ENCODE measurements at regions not wholly inside any gene's neighbourhood (a gene's known extent, or its start where the extent isn't known, plus 50 kb on each side); places are given as distances from the start of the nearest gene placed in this dataset.

DNA sequence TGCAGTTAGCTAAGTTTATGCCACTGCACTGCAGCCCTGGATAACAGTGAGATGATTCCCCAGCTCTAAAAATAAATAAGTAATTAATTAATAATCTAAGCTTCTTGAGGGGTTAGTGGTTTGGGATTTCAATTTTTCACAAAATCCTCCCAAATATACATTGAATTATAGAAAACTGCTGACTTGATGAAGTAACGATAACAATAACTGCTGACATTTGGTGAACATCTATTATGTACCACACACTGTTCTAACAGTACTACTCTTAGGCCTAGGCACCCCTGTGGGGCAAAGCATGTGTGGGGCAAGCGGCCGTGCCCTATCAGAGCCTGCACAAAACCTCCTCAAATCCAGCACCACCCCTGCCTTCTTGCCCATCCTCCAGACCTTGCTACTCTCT lies 245.8 kb upstream of the EPHA4 start:
- no peak for DNase-seq
- no TSS peak for BruUV-seq (replicated peaks)
- TF ChIP-seq, protein P1, sequence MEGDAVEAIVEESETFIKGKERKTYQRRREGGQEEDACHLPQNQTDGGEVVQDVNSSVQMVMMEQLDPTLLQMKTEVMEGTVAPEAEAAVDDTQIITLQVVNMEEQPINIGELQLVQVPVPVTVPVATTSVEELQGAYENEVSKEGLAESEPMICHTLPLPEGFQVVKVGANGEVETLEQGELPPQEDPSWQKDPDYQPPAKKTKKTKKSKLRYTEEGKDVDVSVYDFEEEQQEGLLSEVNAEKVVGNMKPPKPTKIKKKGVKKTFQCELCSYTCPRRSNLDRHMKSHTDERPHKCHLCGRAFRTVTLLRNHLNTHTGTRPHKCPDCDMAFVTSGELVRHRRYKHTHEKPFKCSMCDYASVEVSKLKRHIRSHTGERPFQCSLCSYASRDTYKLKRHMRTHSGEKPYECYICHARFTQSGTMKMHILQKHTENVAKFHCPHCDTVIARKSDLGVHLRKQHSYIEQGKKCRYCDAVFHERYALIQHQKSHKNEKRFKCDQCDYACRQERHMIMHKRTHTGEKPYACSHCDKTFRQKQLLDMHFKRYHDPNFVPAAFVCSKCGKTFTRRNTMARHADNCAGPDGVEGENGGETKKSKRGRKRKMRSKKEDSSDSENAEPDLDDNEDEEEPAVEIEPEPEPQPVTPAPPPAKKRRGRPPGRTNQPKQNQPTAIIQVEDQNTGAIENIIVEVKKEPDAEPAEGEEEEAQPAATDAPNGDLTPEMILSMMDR (IDR thresholded peaks at IDR 0.05; ENCODE audit: unreplicated experiment), result no peak
- CTCF ChIA-PET, result no interaction called here
- intact Hi-C loops (cut with micrococcal nuclease; ENCODE audit: unreplicated experiment), result no loop called here
- Mint-ChIP-seq H3K4me1 (ENCODE audit: low read depth, unreplicated experiment) (peaks cover 21% of the 10 kb centered on the region), H3K27ac (ENCODE audit: unreplicated experiment) (no peak overlapping the region), H3K4me3 (ENCODE audit: low read depth, unreplicated experiment) (no peak overlapping the region), H3K36me3 (ENCODE audit: insufficient read depth, unreplicated experiment) (no peaks in the 10 kb centered on the region), H3K27me3 (ENCODE audit: unreplicated experiment) (no peaks in the 10 kb centered on the region), H3K9me3 (ENCODE audit: low read depth, unreplicated experiment) (peaks cover 2% of the 10 kb centered on the region)

DNA sequence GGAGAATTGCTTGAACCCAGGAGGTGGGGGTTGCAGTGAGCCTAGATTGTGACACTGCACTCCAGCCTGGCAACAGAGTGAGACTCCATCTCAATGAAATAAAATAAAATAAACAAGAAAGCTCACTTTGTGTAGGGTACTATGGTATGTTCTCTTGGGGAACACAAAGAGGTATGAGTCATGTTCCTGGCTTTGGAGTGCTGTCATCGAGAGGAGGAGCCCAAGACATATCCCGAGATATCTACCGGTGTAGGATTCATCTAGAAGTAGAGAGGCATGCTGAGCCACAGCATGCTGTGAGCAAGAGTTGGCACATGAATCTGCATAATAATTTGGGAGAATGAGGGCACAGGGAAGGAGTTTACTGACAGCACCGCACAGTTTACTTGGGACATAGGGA lies 244.9 kb upstream of the EPHA4 start:
- TF ChIP-seq, protein P1 (IDR thresholded peaks at IDR 0.05; ENCODE audit: unreplicated experiment), result no peak
- BruUV-seq (replicated peaks), result no TSS peak
- Mint-ChIP-seq H3K27ac (ENCODE audit: unreplicated experiment) (no peak overlapping the region), H3K4me3 (ENCODE audit: low read depth, unreplicated experiment) (no peak overlapping the region), H3K36me3 (ENCODE audit: insufficient read depth, unreplicated experiment) (no peaks in the 10 kb centered on the region), H3K9me3 (ENCODE audit: low read depth, unreplicated experiment) (peaks cover 2% of the 10 kb centered on the region), H3K27me3 (ENCODE audit: unreplicated experiment) (no peaks in the 10 kb centered on the region), H3K4me1 (ENCODE audit: low read depth, unreplicated experiment) (peaks cover 21% of the 10 kb centered on the region)
- intact Hi-C loops (cut with micrococcal nuclease; ENCODE audit: unreplicated experiment), result no loop called here
- DNase-seq, result no peak
- CTCF ChIA-PET, result no interaction called here

DNA sequence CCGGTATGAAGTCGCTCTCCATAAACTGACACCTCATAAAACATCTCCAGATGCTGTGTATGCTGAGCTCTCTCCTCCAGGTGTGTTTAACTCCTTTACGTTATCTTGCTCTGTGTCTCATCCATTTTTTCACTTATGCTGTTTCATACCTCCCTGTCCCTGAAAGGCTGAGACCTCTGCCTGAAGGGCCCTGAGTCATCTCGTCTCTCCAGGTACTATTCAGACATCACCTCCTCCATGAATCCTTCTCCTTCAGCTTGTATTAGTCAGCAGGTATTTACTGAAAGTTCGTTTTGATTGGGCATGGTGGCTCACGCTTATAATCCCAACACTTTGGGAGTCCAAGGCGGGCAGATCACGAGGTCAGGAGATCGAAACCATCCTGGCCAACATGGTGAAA lies 244.5 kb upstream of the EPHA4 start:
- H3K36me3 Mint-ChIP-seq (ENCODE audit: insufficient read depth, unreplicated experiment), result no peaks in the 10 kb centered on the region
- no peak overlapping the region for H3K27ac Mint-ChIP-seq (ENCODE audit: unreplicated experiment)
- BruUV-seq (replicated peaks), result no TSS peak
- H3K27me3 Mint-ChIP-seq (ENCODE audit: unreplicated experiment), result no peaks in the 10 kb centered on the region
- peaks cover 21% of the 10 kb centered on the region for H3K4me1 Mint-ChIP-seq (ENCODE audit: low read depth, unreplicated experiment)
- intact Hi-C loops (cut with micrococcal nuclease; ENCODE audit: unreplicated experiment), result no loop called here
- H3K9me3 Mint-ChIP-seq (ENCODE audit: low read depth, unreplicated experiment), result peaks cover 2% of the 10 kb centered on the region
- CTCF ChIA-PET, result no interaction called here
- no peak for DNase-seq
- H3K4me3 Mint-ChIP-seq (ENCODE audit: low read depth, unreplicated experiment), result no peak overlapping the region
- TF ChIP-seq, protein P1 (IDR thresholded peaks at IDR 0.05; ENCODE audit: unreplicated experiment), result no peak

DNA sequence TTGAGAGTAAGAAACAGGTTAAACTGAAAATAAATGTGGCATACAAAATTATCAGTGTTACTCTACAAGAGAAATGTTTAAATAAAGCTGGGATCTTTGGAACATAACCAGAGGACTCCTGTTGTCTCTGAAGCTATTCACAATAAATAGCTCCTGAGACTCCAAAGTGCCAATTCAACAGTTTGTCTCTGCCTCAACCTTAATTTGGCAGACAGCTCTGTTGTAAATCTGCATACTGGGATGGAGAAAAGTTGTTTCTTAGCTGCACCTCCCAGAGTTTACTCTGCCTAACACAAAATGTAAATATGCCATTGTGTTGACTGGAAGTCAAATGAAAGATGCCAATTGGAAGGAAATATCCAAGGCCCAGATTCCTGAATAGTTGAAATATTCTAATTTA lies 238.5 kb upstream of the EPHA4 start:
- no peak overlapping the region for H3K4me3 Mint-ChIP-seq (ENCODE audit: low read depth, unreplicated experiment)
- DNase-seq, result no peak
- no peaks in the 10 kb centered on the region for H3K27me3 Mint-ChIP-seq (ENCODE audit: unreplicated experiment)
- H3K4me1 Mint-ChIP-seq (ENCODE audit: low read depth, unreplicated experiment), result peaks cover 11% of the 10 kb centered on the region
- H3K36me3 Mint-ChIP-seq (ENCODE audit: insufficient read depth, unreplicated experiment), result no peaks in the 10 kb centered on the region
- CTCF ChIA-PET, result no interaction called here
- H3K27ac Mint-ChIP-seq (ENCODE audit: unreplicated experiment), result no peak overlapping the region
- H3K9me3 Mint-ChIP-seq (ENCODE audit: low read depth, unreplicated experiment), result peaks cover 2% of the 10 kb centered on the region
- BruUV-seq (replicated peaks), result no TSS peak
- intact Hi-C loops (cut with micrococcal nuclease; ENCODE audit: unreplicated experiment), result no loop called here
- TF ChIP-seq, protein P1 (IDR thresholded peaks at IDR 0.05; ENCODE audit: unreplicated experiment), result no peak

DNA sequence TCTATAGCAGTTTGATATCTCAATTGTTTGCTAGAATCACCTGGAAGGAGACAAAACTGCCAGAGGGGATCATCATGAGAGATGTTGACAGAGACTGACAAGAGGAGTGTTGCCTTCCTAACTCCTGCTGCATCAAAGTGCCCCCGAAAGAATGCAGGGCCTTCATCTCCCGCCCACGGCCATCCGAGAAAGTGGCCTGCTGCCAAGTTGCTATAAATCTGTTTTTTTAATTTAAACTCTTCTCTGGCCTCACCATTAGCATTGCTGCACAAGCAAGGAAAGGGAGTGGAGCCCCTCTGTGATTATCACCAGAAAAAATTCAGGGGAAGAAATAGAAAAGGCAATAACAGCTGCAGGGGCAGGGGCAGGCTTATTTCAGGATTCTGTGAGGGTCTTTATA lies 238.1 kb upstream of the EPHA4 start:
- H3K27me3 Mint-ChIP-seq (ENCODE audit: unreplicated experiment), result no peaks in the 10 kb centered on the region
- BruUV-seq (replicated peaks), result no TSS peak
- H3K4me1 Mint-ChIP-seq (ENCODE audit: low read depth, unreplicated experiment), result peaks cover 11% of the 10 kb centered on the region
- no peaks in the 10 kb centered on the region for H3K36me3 Mint-ChIP-seq (ENCODE audit: insufficient read depth, unreplicated experiment)
- H3K4me3 Mint-ChIP-seq (ENCODE audit: low read depth, unreplicated experiment), result no peak overlapping the region
- no peak for DNase-seq
- intact Hi-C loops (cut with micrococcal nuclease; ENCODE audit: unreplicated experiment), result no loop called here
- H3K9me3 Mint-ChIP-seq (ENCODE audit: low read depth, unreplicated experiment), result peaks cover 2% of the 10 kb centered on the region
- TF ChIP-seq, protein P1 (IDR thresholded peaks at IDR 0.05; ENCODE audit: unreplicated experiment), result no peak
- H3K27ac Mint-ChIP-seq (ENCODE audit: unreplicated experiment), result no peak overlapping the region
- CTCF ChIA-PET, result no interaction called here

Measured in Calu3 (cell line).